ENCODE measurements at regions not wholly inside any gene's neighbourhood (a gene's known extent, or its start where the extent isn't known, plus 50 kb on each side); places are given as distances from the start of the nearest gene placed in this dataset.
"Not testable (repeated sequence)": the region's sequence is repeated elsewhere in the genome, so short reads cannot be mapped to it uniquely, and the experiment has no call there.

- Histone ChIP-seq H3K4me1 (no peaks in the 10 kb centered on the region), H3K9me3 (no peaks in the 10 kb centered on the region), H3K36me3 (replicated peaks) (no peaks in the 10 kb centered on the region), H3K4me3 (no peak overlapping the region), H3K27me3 (ENCODE audit: low read depth) (no peaks in the 10 kb centered on the region)
- DNase-seq (ENCODE audit: low spot score in 2 of 2), result peak in 1 of 2 experiments; percentile 27
- in situ Hi-C loops (cut with MboI; ENCODE audit: low sequenced_read_pairs), result no loop called here
Observed at GRCh38 chr6:135675862-135676261, 175.6 kb upstream of the PDE7B start.

DNA sequence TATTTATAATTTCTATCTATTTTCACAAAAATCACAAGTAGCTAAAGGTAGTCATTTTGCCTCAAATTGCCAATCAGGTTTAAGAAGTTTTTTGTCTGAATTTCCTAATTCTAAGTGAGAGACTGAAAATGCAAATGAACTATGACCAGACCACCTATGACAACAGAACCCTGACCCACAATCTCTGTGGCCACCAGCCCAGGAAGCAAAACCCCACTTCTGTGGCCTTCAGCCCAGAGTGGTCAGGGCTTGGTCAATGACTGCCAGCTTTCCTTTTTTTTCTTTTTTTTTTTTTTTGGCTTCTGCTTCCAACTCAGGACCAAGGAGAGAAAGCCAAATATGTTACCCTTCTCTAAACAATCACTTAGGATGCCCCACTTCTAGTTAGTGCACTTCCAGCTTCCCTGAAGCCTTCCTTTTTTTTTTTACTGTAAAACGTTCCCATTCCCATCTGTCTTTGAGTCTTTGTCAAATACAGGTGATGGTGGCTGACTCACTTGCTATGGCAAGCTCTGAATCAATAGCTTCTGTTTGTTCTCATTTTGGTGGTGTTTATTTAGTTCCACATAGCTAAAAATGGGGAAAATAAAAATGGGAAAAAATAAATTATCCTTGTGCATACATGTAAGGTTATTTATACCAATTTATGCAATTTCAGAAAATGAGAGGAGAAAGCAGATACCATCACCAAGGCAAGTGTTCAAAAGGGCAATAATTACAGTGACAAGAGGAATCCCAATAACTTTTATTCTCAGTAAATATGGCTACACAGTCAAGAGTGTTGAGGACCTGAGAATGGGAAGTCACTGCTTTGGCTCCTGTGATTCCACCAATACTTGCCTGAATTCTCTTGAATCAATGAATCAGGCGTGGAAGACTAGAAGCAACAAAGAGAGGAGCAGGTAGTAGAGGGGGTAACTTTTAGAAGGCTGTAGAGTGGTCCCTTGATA, 170.3 kb upstream of the PDE7B start:
- H3K4me3 ChIP-seq, result no peak overlapping the region
- H3K27me3 ChIP-seq (ENCODE audit: low read depth), result no peaks in the 10 kb centered on the region
- in situ Hi-C loops (cut with MboI; ENCODE audit: low sequenced_read_pairs), result no loop called here
- no peaks in the 10 kb centered on the region for H3K36me3 ChIP-seq (replicated peaks)
- H3K9me3 ChIP-seq, result no peaks in the 10 kb centered on the region
- DNase-seq (ENCODE audit: low spot score in 2 of 2), result no peak
- H3K4me1 ChIP-seq, result no peaks in the 10 kb centered on the region

- Histone ChIP-seq H3K27me3 (ENCODE audit: low read depth) (no peaks in the 10 kb centered on the region), H3K36me3 (replicated peaks) (no peaks in the 10 kb centered on the region), H3K4me3 (no peak overlapping the region), H3K4me1 (no peaks in the 10 kb centered on the region), H3K9me3 (no peaks in the 10 kb centered on the region)
- no peak for DNase-seq (ENCODE audit: low spot score in 2 of 2)
- in situ Hi-C loops (cut with MboI; ENCODE audit: low sequenced_read_pairs), result no loop called here
Observed at GRCh38 chr6:135686784-135687301, 164.7 kb upstream of the PDE7B start.

DNA sequence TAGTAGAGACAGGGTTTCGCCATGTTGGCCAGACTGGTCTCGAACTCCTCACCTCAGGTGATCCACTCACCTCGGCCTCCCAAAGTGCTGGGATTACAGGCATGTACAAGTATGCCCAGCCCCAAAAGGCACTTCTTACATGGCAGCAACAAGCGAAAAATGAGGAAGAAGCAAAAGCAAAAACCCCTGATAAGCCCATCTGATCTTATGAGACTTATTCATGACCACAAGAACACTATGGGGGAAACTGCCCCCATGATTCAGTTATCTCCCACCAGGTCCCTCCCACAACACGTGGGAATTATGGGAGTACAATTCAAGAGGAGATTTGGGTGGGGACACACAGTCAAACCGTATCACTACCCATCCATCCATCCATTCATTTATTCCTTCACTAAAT, 163.0 kb upstream of the PDE7B start:
- in situ Hi-C loops (cut with MboI; ENCODE audit: low sequenced_read_pairs); H3K4me3 ChIP-seq; DNase-seq (ENCODE audit: low spot score in 2 of 2); H3K9me3 ChIP-seq; H3K27me3 ChIP-seq (ENCODE audit: low read depth); H3K4me1 ChIP-seq; H3K36me3 ChIP-seq (replicated peaks): not testable (repeated sequence)

DNA sequence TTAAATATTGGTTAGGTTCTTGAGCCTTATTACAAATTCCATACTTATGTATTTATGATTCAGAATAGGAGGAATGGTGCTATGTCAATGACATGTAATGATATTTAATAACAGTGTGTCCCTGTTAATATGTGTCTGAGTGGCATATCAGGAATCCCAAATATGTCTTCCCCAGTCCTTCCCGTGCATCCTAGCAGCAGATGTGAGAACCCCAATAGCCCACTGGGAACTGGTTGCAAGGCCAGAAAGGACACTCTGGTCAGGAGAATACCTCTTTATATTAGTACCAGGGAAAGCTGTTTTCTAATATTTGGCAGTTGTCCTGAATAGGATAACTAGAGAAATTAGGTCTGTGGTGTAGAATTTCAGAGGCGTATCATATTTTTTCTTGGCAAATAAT, 159.1 kb upstream of the PDE7B start:
- H3K27me3 ChIP-seq (ENCODE audit: low read depth), result peaks cover 20% of the 10 kb centered on the region
- H3K36me3 ChIP-seq (replicated peaks), result no peaks in the 10 kb centered on the region
- DNase-seq (ENCODE audit: low spot score in 2 of 2), result no peak
- H3K4me1 ChIP-seq, result no peaks in the 10 kb centered on the region
- no peak overlapping the region for H3K4me3 ChIP-seq
- H3K9me3 ChIP-seq, result no peaks in the 10 kb centered on the region
- in situ Hi-C loops (cut with MboI; ENCODE audit: low sequenced_read_pairs), result no loop called here

DNA sequence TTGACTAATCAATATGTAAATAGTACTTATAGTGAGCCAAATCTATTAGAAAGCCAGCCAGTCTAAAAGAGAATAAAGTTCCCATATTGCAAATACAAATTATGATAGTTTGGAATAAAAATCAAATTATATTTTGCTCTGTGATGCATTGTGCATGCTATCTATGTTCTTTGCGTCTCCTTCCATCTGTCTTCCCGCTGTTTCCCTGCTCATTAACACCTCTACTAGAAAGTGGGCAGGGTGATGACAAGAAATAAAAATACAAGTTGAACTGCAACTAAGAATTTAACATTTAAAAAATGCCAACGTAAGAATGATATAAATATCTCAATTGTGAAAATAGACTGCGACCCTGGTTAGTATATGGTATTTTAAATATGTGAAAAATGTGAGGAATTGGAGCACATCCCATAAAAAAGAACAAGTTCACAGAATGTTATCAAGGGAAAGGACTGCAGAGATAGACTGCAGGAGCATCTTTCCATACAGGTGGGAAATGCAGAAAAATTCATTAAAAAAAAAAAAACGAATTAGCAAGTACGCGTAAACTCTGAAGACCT, 157.6 kb upstream of the PDE7B start:
- in situ Hi-C loops (cut with MboI; ENCODE audit: low sequenced_read_pairs), result no loop called here
- Histone ChIP-seq H3K4me3 (no peak overlapping the region), H3K9me3 (no peaks in the 10 kb centered on the region), H3K27me3 (ENCODE audit: low read depth) (peaks cover 20% of the 10 kb centered on the region), H3K4me1 (no peaks in the 10 kb centered on the region), H3K36me3 (replicated peaks) (no peaks in the 10 kb centered on the region)
- DNase-seq (ENCODE audit: low spot score in 2 of 2), result no peak

DNA sequence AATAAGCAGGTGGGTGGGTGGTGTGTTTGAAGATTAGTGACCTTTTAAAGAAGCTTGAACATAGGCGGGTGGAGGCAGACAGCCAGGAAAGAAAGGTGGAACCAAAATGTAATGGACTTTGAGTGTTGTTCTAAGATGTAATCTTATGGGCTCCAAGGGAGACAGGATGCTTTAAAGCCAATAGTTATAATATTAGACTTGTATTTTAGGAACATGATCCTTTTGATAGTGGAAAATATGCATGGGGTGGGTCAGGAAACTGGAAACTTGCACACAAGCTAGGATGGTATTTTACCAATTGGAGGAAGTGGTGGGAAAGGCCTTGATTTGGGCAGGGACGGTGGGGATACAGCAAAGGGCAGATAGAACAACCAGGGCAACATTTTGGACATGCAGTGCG, 151.8 kb upstream of the PDE7B start:
- DNase-seq (ENCODE audit: low spot score in 2 of 2), result no peak
- Histone ChIP-seq H3K4me3 (no peak overlapping the region), H3K36me3 (replicated peaks) (no peaks in the 10 kb centered on the region), H3K27me3 (ENCODE audit: low read depth) (peaks cover 20% of the 10 kb centered on the region), H3K9me3 (no peaks in the 10 kb centered on the region), H3K4me1 (no peaks in the 10 kb centered on the region)
- in situ Hi-C loops (cut with MboI; ENCODE audit: low sequenced_read_pairs), result no loop called here

GRCh38 chr6:135701426-135701825, 150.1 kb upstream of the PDE7B start:
- in situ Hi-C loops (cut with MboI; ENCODE audit: low sequenced_read_pairs), result no loop called here
- H3K4me1 ChIP-seq, result no peaks in the 10 kb centered on the region
- H3K36me3 ChIP-seq (replicated peaks), result no peaks in the 10 kb centered on the region
- DNase-seq (ENCODE audit: low spot score in 2 of 2), result no peak
- no peak overlapping the region for H3K4me3 ChIP-seq
- peaks cover 8% of the 10 kb centered on the region for H3K27me3 ChIP-seq (ENCODE audit: low read depth)
- no peaks in the 10 kb centered on the region for H3K9me3 ChIP-seq

DNA sequence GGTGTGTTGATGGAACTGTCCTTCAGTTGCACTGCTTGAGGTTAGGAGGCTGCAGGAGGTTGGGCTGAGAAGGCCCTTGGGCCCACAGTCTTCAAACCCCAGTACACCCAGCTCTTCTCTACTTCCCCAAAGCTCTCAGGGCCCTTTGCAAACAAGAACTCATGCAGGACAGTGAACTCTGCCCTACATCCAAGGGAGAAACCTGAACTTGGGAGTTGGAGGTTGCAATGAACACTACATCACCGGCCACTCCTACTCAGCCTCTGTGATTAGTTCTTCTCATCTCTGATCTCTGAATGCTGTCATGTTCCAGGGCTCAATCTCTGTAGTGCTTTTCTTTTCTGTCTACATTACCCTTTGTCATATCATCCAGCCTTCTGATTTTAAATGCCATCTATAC, 148.5 kb upstream of the PDE7B start:
- Histone ChIP-seq H3K9me3 (no peaks in the 10 kb centered on the region), H3K4me3 (no peak overlapping the region), H3K27me3 (ENCODE audit: low read depth) (no peaks in the 10 kb centered on the region), H3K4me1 (no peaks in the 10 kb centered on the region), H3K36me3 (replicated peaks) (no peaks in the 10 kb centered on the region)
- DNase-seq (ENCODE audit: low spot score in 2 of 2), result no peak
- in situ Hi-C loops (cut with MboI; ENCODE audit: low sequenced_read_pairs), result no loop called here

- Histone ChIP-seq H3K27me3 (ENCODE audit: low read depth) (no peaks in the 10 kb centered on the region), H3K4me3 (no peak overlapping the region), H3K36me3 (replicated peaks) (no peaks in the 10 kb centered on the region), H3K4me1 (no peaks in the 10 kb centered on the region), H3K9me3 (no peaks in the 10 kb centered on the region)
- no peak for DNase-seq (ENCODE audit: low spot score in 2 of 2)
- in situ Hi-C loops (cut with MboI; ENCODE audit: low sequenced_read_pairs), result no loop called here
Observed at GRCh38 chr6:135703621-135704020, 147.9 kb upstream of the PDE7B start.

DNA sequence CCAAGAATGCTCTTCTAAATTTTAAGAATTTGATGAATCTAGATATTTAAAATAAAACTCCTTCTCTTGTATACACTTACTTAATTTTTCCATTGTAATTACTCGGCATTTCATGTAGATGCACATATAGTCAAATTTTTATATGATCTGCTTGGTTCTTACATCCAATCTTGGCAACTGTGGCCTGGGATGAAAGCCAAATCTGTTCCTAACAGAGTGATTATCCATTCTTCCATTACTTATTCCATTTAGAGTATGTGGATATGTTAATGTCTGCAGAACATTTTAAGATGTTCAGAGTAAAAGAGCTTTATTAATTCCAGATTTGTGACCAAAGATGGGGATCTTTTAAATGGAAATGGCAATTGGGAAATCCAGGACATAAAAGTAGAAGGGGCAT, 144.1 kb upstream of the PDE7B start:
- Histone ChIP-seq H3K4me1 (no peaks in the 10 kb centered on the region), H3K9me3 (no peaks in the 10 kb centered on the region), H3K36me3 (replicated peaks) (no peaks in the 10 kb centered on the region), H3K27me3 (ENCODE audit: low read depth) (no peaks in the 10 kb centered on the region), H3K4me3 (no peak overlapping the region)
- DNase-seq (ENCODE audit: low spot score in 2 of 2), result no peak
- in situ Hi-C loops (cut with MboI; ENCODE audit: low sequenced_read_pairs), result no loop called here

- H3K36me3 ChIP-seq (replicated peaks), result no peaks in the 10 kb centered on the region; the same call in 1 of the 2 replicates
- H3K4me3 ChIP-seq, result no peak overlapping the region
- in situ Hi-C loops (cut with MboI; ENCODE audit: low sequenced_read_pairs), result no loop called here
- no peaks in the 10 kb centered on the region for H3K27me3 ChIP-seq (ENCODE audit: low read depth)
- H3K9me3 ChIP-seq, result no peaks in the 10 kb centered on the region
- H3K4me1 ChIP-seq, result no peaks in the 10 kb centered on the region
- DNase-seq (ENCODE audit: low spot score in 2 of 2), result no peak
Observed at GRCh38 chr6:135710042-135710441, 141.5 kb upstream of the PDE7B start.

DNA sequence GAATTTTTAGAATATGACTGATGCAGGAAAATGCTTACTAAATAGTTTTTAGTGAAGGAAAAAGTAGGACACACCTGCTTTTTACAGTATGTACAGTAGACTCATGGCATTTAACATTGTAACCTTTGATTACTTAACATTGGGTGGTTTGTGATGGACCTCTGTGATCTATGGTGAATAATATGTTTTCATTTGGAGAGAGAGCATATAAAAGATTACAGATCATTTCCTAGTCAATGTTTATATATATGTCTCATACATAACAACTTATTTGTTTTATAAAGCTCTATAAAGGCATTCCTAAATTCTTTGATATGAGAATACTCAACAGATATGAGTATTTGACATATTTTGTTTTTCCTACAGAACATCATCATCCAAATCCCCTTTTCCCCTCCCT, 129.3 kb upstream of the PDE7B start:
- Histone ChIP-seq H3K9me3 (no peaks in the 10 kb centered on the region), H3K4me3 (no peak overlapping the region), H3K4me1 (no peaks in the 10 kb centered on the region), H3K27me3 (ENCODE audit: low read depth) (no peaks in the 10 kb centered on the region), H3K36me3 (replicated peaks) (no peaks in the 10 kb centered on the region)
- in situ Hi-C loops (cut with MboI; ENCODE audit: low sequenced_read_pairs), result no loop called here
- no peak for DNase-seq (ENCODE audit: low spot score in 2 of 2)

GRCh38 chr6:135722679-135723078, 128.8 kb upstream of the PDE7B start:
- no peak for DNase-seq (ENCODE audit: low spot score in 2 of 2)
- in situ Hi-C loops (cut with MboI; ENCODE audit: low sequenced_read_pairs), result no loop called here
- H3K4me1 ChIP-seq, result no peaks in the 10 kb centered on the region
- H3K27me3 ChIP-seq (ENCODE audit: low read depth), result no peaks in the 10 kb centered on the region
- H3K4me3 ChIP-seq, result no peak overlapping the region
- H3K36me3 ChIP-seq (replicated peaks), result no peaks in the 10 kb centered on the region
- H3K9me3 ChIP-seq, result no peaks in the 10 kb centered on the region

Measured in HAP-1 (cell line).